Spleen (tissue), 11 donors: ENCODE measurements at regions not wholly inside any gene's neighbourhood (a gene's known extent, or its start where the extent isn't known, plus 50 kb on each side); places are given as distances from the start of the nearest gene placed in this dataset.

ENCODE experiments used
- DNase-seq: peaks from one replicate; pipeline ENCODE4 v3.0.0-alpha.2; 2020
- H3K27ac ChIP-seq, 8 donors: fragments of 200-600 bp; sonication (generic) in 7 of 8; 1 replicate in 4 of 8; 2 replicates in 4 of 8; pipeline versions ENCODE4 v1.5.0 to v1.8.0; 2016 to 2021; ENCODE audit warnings: inconsistent platforms in 4 of 8, mild to moderate bottlenecking in 4 of 8, moderate library complexity in 1 of 8
- H3K27me3 ChIP-seq, 7 donors: fragments of 200-600 bp; sonication (generic) in 6 of 7; replicated peaks in 1 of 7; 1 replicate in 4 of 7; 2 replicates in 3 of 7; pipeline versions ENCODE4 v1.5.0 to v1.8.0; 2016 to 2021; ENCODE audit warnings: inconsistent platforms in 3 of 7, mild to moderate bottlenecking in 1 of 7
- H3K36me3 ChIP-seq, 6 donors: fragments of 200-600 bp; sonication (generic) in 5 of 6; 1 replicate in 4 of 6; 2 replicates in 2 of 6; pipeline versions ENCODE4 v1.5.0 to v1.8.0; 2016 to 2021; ENCODE audit warnings: inconsistent platforms in 2 of 6
- H3K4me1 ChIP-seq, 6 donors: fragments of 200-600 bp; sonication (generic) in 5 of 6; 1 replicate in 3 of 6; 2 replicates in 3 of 6; pipeline versions ENCODE4 v1.5.0 to v1.8.0; 2016 to 2021; ENCODE audit warnings: inconsistent platforms in 3 of 6
- H3K4me3 ChIP-seq, 8 donors: fragments of 200-600 bp; sonication (generic) in 7 of 8; 1 replicate in 4 of 8; 2 replicates in 4 of 8; pipeline versions ENCODE4 v1.5.0 to v1.8.0; 2016 to 2021; ENCODE audit warnings: inconsistent platforms in 4 of 8, mild to moderate bottlenecking in 4 of 8, moderate library complexity in 2 of 8
- H3K9me3 ChIP-seq, 8 donors: fragments of 200-600 bp; sonication (generic) in 7 of 8; 1 replicate in 4 of 8; 2 replicates in 4 of 8; pipeline versions ENCODE4 v1.5.0 to v1.8.0; 2016 to 2021; ENCODE audit warnings: inconsistent platforms in 4 of 8
- CTCF ChIP-seq, 11 experiments: fragments of 200-600 bp in 7 of 11; fragments of 450-650 bp in 4 of 11; sonication (generic) in 4 of 11; IDR thresholded peaks in 8 of 11; conservative IDR thresholded peaks in 3 of 11; 1 replicate in 7 of 11; 2 replicates in 4 of 11; pipeline versions ENCODE4 v1.4.0 to v1.8.0; 2016 to 2021; ENCODE audit warnings: antibody characterized with exemption in 11 of 11, inconsistent platforms in 4 of 11, mild to moderate bottlenecking in 1 of 11
- POLR2A ChIP-seq, 3 donors: fragments of 450-650 bp; IDR thresholded peaks; one replicate each; pipeline ENCODE4 v1.5.1; 2017; ENCODE audit warnings: antibody characterized with exemption in 3 of 3, mild to moderate bottlenecking in 1 of 3
- POLR2AphosphoS5 ChIP-seq, 3 donors: sonication (generic); formaldehyde crosslinking; IDR thresholded peaks; one replicate each; pipeline ENCODE4 v1.5.1; 2017; ENCODE audit warnings: antibody characterized with exemption in 3 of 3
- WGBS, 5 donors: extraction: QIAGEN DNeasy Blood & Tissue Kit in 3 of 5; methylation state at CpG; one replicate each; pipeline versions ENCODE4 v1.1.5 to v1.1.7; 2013 to 2018; 5-methylcytosine and 5-hydroxymethylcytosine counted together
- intact Hi-C: fragments of 100-400 bp; cut with DNase I; formaldehyde crosslinking; loops from one replicate; pipeline ENCODE4 v1.15.0; 2023; ENCODE audit warnings: low total_unique reads
- donor health status: healthy with polysubstance abuse.
- donor health status: DM: no; HTN: no; CAD: no; lungs with moderate emphysema.
- donor health status: DM: no; HTN: no; CAD: no.
- donor health status: Bipolar disorder and iron deficiency.
- donor health status: healthy.
- donor health status: DM: no; HTN: no; CAD: no.
- donor health status: DM: yes; HTN: yes; CAD: no.

GRCh38 chr9:134521817-134522501 is 119.6 kb upstream of the COL5A1 start:
- Histone ChIP-seq H3K4me1 (no peaks in the 10 kb centered on the region), H3K36me3 (no peaks in the 10 kb centered on the region), H3K27ac (no peak overlapping the region), H3K27me3 (peaks cover 0 to 18% (median 0%) of the 10 kb centered on the region in 7 donors), H3K4me3 (no peak overlapping the region), H3K9me3 (peaks cover 0 to 8% (median 0%) of the 10 kb centered on the region in 8 donors)
- whole genome bisulfite sequencing, 5 donors: 79 to 86% (median 82%) methylated on average over 19 to 25 of the region's 25 CpGs
- intact Hi-C loops: no loop called here
- TF ChIP-seq POLR2A (IDR thresholded peaks at IDR 0.05) (no peak), CTCF (IDR thresholded peaks at IDR 0.05 in 8 of 11, conservative IDR thresholded peaks at IDR 0.05 in 3 of 11) (no peak), POLR2AphosphoS5 (IDR thresholded peaks at IDR 0.05) (no peak)
- no peak for DNase-seq

- Histone ChIP-seq H3K9me3 (peaks cover 0 to 8% (median 0%) of the 10 kb centered on the region in 8 donors), H3K4me1 (no peaks in the 10 kb centered on the region), H3K27ac (no peak overlapping the region), H3K27me3 (peaks cover 0 to 18% (median 0%) of the 10 kb centered on the region in 7 donors), H3K36me3 (no peaks in the 10 kb centered on the region), H3K4me3 (no peak overlapping the region)
- no peak for DNase-seq
- 88 to 91% (median 90%) methylated on average over 7 of the region's 7 CpGs for WGBS, 5 donors
- TF ChIP-seq CTCF (IDR thresholded peaks at IDR 0.05 in 8 of 11, conservative IDR thresholded peaks at IDR 0.05 in 3 of 11): no peak
- TF ChIP-seq POLR2A (IDR thresholded peaks at IDR 0.05): no peak
- no peak for TF ChIP-seq POLR2AphosphoS5 (IDR thresholded peaks at IDR 0.05)
- intact Hi-C loops: no loop called here
Observed at GRCh38 chr9:134522502-134522848, 119.1 kb upstream of the COL5A1 start.

- TF ChIP-seq CTCF (IDR thresholded peaks at IDR 0.05 in 8 of 11, conservative IDR thresholded peaks at IDR 0.05 in 3 of 11) (no peak), POLR2A (IDR thresholded peaks at IDR 0.05) (no peak), POLR2AphosphoS5 (IDR thresholded peaks at IDR 0.05) (no peak)
- Histone ChIP-seq H3K36me3 (no peaks in the 10 kb centered on the region), H3K4me1 (no peaks in the 10 kb centered on the region), H3K4me3 (no peak overlapping the region), H3K9me3 (peaks cover 0 to 8% (median 0%) of the 10 kb centered on the region in 8 donors), H3K27me3 (peaks cover 0 to 18% (median 0%) of the 10 kb centered on the region in 7 donors), H3K27ac (no peak overlapping the region)
- DNase-seq: no peak
- 80 to 88% (median 84%) methylated on average over 11 of the region's 11 CpGs for WGBS, 5 donors
- intact Hi-C loops: no loop called here
Observed at GRCh38 chr9:134522976-134523375, 118.6 kb upstream of the COL5A1 start.

GRCh38 chr9:134525070-134525815 is 116.4 kb upstream of the COL5A1 start:
- no peak overlapping the region for H3K27ac ChIP-seq
- H3K4me1 ChIP-seq: no peaks in the 10 kb centered on the region
- no peaks in the 10 kb centered on the region for H3K36me3 ChIP-seq
- 91 to 96% (median 95%) methylated on average over 17 to 26 of the region's 26 CpGs for WGBS, 5 donors
- DNase-seq: no peak
- H3K27me3 ChIP-seq: peaks cover 0 to 18% (median 0%) of the 10 kb centered on the region in 7 donors
- TF ChIP-seq CTCF (IDR thresholded peaks at IDR 0.05 in 8 of 11, conservative IDR thresholded peaks at IDR 0.05 in 3 of 11) (no peak), POLR2AphosphoS5 (IDR thresholded peaks at IDR 0.05) (no peak), POLR2A (IDR thresholded peaks at IDR 0.05) (no peak)
- H3K4me3 ChIP-seq: no peak overlapping the region
- H3K9me3 ChIP-seq: peaks cover 0 to 14% (median 7%) of the 10 kb centered on the region in 8 donors
- intact Hi-C loops: no loop called here
